Ishikawa (cell line): ENCODE measurements at regions not wholly inside any gene's neighbourhood (a gene's known extent, or its start where the extent isn't known, plus 50 kb on each side); places are given as distances from the start of the nearest gene placed in this dataset.

Source experiments
- CEBPB ChIP-seq: IDR thresholded peaks from 2 replicates; pipeline ENCODE4 v1.6.1; 2012
- CREB1 ChIP-seq: IDR thresholded peaks from 2 replicates; pipeline ENCODE4 v1.6.1; 2012; ENCODE audit warnings: low read depth
- EGR1 ChIP-seq: IDR thresholded peaks from 2 replicates; pipeline ENCODE4 v1.6.1; 2012
- EP300 ChIP-seq: IDR thresholded peaks from 2 replicates; pipeline ENCODE4 v1.6.1; 2012; ENCODE audit warnings: borderline replicate concordance
- FOXM1 ChIP-seq: IDR thresholded peaks from 2 replicates; pipeline ENCODE4 v1.6.1; 2012; ENCODE audit warnings: low read depth, borderline replicate concordance
- MAX ChIP-seq: IDR thresholded peaks from 2 replicates; pipeline ENCODE4 v1.6.1; 2012
- NFIC ChIP-seq: IDR thresholded peaks from 2 replicates; pipeline ENCODE4 v1.6.1; 2012
- RAD21 ChIP-seq: IDR thresholded peaks from 2 replicates; pipeline ENCODE4 v1.6.1; 2012; ENCODE audit warnings: low read depth
- TAF1 ChIP-seq: IDR thresholded peaks from 2 replicates; pipeline ENCODE4 v1.6.1; 2012; ENCODE audit warnings: low read depth, mild to moderate bottlenecking
- TCF12 ChIP-seq: IDR thresholded peaks from 2 replicates; pipeline ENCODE4 v1.6.1; 2012; ENCODE audit warnings: low read depth
- TEAD4 ChIP-seq: IDR thresholded peaks from 2 replicates; pipeline ENCODE4 v1.6.1; 2012
- USF1 ChIP-seq: IDR thresholded peaks from 2 replicates; pipeline ENCODE4 v1.6.1; 2012
- YY1 ChIP-seq: IDR thresholded peaks from 2 replicates; pipeline ENCODE4 v1.6.1; 2012; ENCODE audit warnings: low read depth
- ZBTB7A ChIP-seq: IDR thresholded peaks from 2 replicates; pipeline ENCODE4 v1.6.1; 2012; ENCODE audit warnings: low read depth
- TF ChIP-seq, protein P1 (sequence below): IDR thresholded peaks from 2 replicates; pipeline ENCODE4 v1.6.1; 2012; ENCODE audit warnings: low read depth, mild to moderate bottlenecking

DNA sequence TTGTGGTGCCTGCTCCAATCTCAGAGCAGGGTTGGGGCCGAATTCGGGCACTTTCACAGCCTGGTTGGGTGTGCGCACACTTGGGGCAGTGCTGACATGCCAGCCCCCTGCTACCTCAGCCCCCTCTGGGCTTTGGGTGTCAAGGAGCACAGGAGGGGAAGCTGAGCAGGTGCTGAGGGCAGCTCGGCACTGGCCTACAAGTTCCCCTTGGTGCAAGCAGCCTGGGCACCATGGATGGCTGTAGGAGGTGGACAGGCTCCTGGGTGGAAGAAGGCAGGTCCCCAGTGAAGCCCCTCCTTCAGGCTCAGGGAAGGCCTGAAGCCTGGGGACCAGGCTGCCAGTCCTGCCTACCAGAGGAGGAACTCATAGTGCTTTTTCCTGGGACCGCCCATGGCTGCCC lies 326.6 kb downstream of the NDFIP2 start:
- TF ChIP-seq USF1 (no peak), TAF1 (no peak), TCF12 (no peak), NFIC (no peak), MAX (no peak), ZBTB7A (no peak), EP300 (no peak)
- TF ChIP-seq, protein P1, sequence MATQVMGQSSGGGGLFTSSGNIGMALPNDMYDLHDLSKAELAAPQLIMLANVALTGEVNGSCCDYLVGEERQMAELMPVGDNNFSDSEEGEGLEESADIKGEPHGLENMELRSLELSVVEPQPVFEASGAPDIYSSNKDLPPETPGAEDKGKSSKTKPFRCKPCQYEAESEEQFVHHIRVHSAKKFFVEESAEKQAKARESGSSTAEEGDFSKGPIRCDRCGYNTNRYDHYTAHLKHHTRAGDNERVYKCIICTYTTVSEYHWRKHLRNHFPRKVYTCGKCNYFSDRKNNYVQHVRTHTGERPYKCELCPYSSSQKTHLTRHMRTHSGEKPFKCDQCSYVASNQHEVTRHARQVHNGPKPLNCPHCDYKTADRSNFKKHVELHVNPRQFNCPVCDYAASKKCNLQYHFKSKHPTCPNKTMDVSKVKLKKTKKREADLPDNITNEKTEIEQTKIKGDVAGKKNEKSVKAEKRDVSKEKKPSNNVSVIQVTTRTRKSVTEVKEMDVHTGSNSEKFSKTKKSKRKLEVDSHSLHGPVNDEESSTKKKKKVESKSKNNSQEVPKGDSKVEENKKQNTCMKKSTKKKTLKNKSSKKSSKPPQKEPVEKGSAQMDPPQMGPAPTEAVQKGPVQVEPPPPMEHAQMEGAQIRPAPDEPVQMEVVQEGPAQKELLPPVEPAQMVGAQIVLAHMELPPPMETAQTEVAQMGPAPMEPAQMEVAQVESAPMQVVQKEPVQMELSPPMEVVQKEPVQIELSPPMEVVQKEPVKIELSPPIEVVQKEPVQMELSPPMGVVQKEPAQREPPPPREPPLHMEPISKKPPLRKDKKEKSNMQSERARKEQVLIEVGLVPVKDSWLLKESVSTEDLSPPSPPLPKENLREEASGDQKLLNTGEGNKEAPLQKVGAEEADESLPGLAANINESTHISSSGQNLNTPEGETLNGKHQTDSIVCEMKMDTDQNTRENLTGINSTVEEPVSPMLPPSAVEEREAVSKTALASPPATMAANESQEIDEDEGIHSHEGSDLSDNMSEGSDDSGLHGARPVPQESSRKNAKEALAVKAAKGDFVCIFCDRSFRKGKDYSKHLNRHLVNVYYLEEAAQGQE, result no peak

- no peak for TF ChIP-seq RAD21
- no peak for TF ChIP-seq CEBPB
- TF ChIP-seq TAF1, result no peak
- no peak for TF ChIP-seq EP300
- TF ChIP-seq USF1, result no peak
These were observed 325.9 kb downstream of the NDFIP2 start for GRCh38 chr13:79806821-79807220.

GRCh38 chr13:79805317-79805716 lies 324.4 kb downstream of the NDFIP2 start:
- TF ChIP-seq NFIC (no peak), RAD21 (no peak), ZBTB7A (no peak), EGR1 (no peak), TCF12 (no peak), CREB1 (no peak), MAX (no peak), EP300 (no peak), YY1 (no peak), FOXM1 (no peak), TEAD4 (no peak), CEBPB (no peak), USF1 (no peak), TAF1 (no peak)
- TF ChIP-seq, protein P1, result no peak

GRCh38 chr13:79803989-79804388 lies 323.0 kb downstream of the NDFIP2 start:
- TF ChIP-seq TAF1, result no peak

DNA sequence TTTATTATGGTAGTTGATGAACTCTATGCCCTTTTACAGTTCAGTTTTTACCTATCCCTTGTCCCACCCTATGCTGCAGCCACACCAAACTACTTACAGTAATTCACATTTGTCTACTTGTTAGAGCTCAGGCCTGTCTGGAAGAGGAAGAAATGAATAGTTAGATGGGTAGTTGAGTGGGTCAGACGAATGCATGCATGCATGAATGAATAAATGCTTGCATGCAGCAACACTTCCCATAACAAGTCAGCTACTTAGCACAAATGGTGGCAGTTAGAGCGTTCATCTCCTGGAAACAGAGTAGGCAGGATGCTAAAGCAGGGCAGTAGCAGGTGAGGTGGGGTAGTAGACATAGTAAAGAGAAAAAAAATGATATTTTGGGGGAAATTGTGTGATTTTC lies 322.3 kb downstream of the NDFIP2 start:
- TF ChIP-seq TCF12 (no peak), TEAD4 (no peak), RAD21 (no peak), MAX (no peak), EP300 (no peak), ZBTB7A (no peak), USF1 (no peak), NFIC (no peak), CREB1 (no peak), EGR1 (no peak), TAF1 (no peak), FOXM1 (no peak), CEBPB (no peak)
- TF ChIP-seq, protein P1, result no peak
